ENCODE measurements at regions not wholly inside any gene's neighbourhood (a gene's known extent, or its start where the extent isn't known, plus 50 kb on each side); places are given as distances from the start of the nearest gene placed in this dataset.
"Not testable (repeated sequence)": the region's sequence is repeated elsewhere in the genome, so short reads cannot be mapped to it uniquely, and the experiment has no call there.

DNA sequence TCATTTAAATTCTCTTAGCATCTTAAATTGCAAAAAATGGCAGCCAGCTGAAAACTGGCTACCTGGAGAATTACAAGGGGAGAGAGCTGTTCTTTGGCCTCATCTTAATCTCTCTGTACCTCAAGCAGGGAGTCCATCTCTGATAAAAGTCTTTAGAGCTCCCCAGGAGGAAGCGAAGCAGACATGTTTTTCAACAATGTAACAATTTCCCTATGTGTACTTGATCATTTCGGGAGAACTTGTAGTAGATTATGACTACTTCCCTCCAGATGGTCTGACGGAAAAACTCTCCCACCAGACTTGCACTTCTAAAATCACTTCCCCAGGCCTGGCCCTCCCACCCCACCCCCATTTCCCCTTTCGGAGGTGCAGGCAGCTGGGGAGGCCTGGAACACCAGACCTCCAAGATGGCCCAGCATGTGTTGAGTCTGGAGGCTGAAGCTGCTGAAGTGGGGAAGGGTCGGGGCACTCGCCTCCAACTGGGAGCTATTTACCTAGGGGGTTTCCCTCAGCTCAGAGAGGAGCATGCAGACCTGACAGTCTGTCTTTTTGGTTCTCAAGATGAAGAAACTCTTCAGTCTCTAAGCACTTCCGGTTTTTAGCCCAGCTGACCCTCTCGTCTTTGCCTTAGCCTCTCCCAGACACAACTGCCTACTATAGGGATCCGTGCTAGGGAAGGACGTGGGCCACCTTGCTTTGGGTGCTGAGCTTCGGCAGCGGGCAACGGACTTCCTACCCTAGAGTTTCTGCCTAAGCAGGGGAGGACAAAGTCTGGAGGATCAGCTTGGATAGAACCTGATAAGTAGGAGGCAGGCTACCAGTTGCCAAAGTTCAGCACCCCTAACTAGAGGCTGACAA, 164.0 kb upstream of the TBL1XR1 start:
- no peaks in the 10 kb centered on the region for H3K9me3 ChIP-seq (ENCODE audit: control insufficient read depth in 3 of 3, low read length in 3 of 3)
- peaks cover 42 to 49% (median 48%) of the 10 kb centered on the region in 3 donors for H3K4me1 ChIP-seq (ENCODE audit: control insufficient read depth in 3 of 3, insufficient read depth in 3 of 3, low read length in 3 of 3)
- peak overlapping the region in 1 of 3 donors; percentile 4 for H3K9ac ChIP-seq (ENCODE audit: low read depth in 1 of 3, low read length in 3 of 3)
- H3K4me3 ChIP-seq (ENCODE audit: low read length in 3 of 3): no peak overlapping the region
- no peaks in the 10 kb centered on the region for H3K27me3 ChIP-seq (ENCODE audit: control insufficient read depth in 3 of 3, insufficient read depth in 3 of 3, low read length in 3 of 3)
- peak overlapping the region; percentile 96 for H3K27ac ChIP-seq (ENCODE audit: low read depth, low read length)
- H3K36me3 ChIP-seq (ENCODE audit: control insufficient read depth in 3 of 3, insufficient read depth in 3 of 3, low read length in 3 of 3): no peaks in the 10 kb centered on the region

DNA sequence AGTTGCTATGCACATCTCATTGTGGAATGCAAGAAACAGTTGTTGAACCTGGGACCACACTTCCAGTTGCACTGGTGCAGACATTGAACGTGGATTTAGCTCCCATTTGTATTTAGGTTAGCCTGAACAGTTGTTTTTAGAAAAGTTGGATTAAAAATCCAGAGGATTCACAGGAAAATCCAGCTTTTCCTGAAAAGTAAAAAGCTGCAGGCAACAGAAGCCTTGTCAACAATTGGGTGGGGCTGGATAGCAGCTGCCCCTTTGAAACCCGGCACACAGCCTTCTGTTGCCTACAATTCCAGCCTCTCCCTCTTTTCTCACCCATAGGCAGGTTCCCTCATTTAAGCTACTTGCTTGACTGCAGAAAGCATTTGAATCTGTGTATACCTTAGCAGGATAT, 165.3 kb upstream of the TBL1XR1 start:
- peaks cover 32 to 36% (median 35%) of the 10 kb centered on the region in 3 donors for H3K4me1 ChIP-seq (ENCODE audit: control insufficient read depth in 3 of 3, insufficient read depth in 3 of 3, low read length in 3 of 3)
- H3K27me3 ChIP-seq (ENCODE audit: control insufficient read depth in 3 of 3, insufficient read depth in 3 of 3, low read length in 3 of 3): no peaks in the 10 kb centered on the region
- no peak overlapping the region for H3K9ac ChIP-seq (ENCODE audit: low read depth in 1 of 3, low read length in 3 of 3)
- no peaks in the 10 kb centered on the region for H3K36me3 ChIP-seq (ENCODE audit: control insufficient read depth in 3 of 3, insufficient read depth in 3 of 3, low read length in 3 of 3)
- H3K9me3 ChIP-seq (ENCODE audit: control insufficient read depth in 3 of 3, low read length in 3 of 3): no peaks in the 10 kb centered on the region
- H3K4me3 ChIP-seq (ENCODE audit: low read length in 3 of 3): no peak overlapping the region
- H3K27ac ChIP-seq (ENCODE audit: low read depth, low read length): no peak overlapping the region

DNA sequence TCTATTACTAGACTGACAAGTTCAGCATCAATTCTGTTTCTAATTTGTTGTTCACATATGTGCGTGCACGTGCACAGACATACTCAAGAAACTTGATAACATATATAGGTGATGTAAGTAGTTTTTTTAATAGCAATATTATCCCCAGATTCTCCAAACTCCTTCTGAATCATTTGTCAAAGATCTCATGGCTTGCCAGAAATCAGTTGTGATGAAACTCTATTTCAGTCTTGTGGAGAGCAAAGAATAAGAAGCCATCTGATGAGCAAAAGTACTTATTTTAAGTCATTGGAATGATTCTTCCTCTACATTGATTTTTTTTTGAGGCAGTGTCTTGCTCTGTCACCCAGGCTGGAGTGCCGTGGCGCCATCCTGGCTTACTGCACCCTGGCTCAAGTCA, 167.0 kb upstream of the TBL1XR1 start:
- no peak overlapping the region for H3K27ac ChIP-seq (ENCODE audit: low read depth, low read length)
- no peaks in the 10 kb centered on the region for H3K9me3 ChIP-seq (ENCODE audit: control insufficient read depth in 3 of 3, low read length in 3 of 3)
- H3K27me3 ChIP-seq (ENCODE audit: control insufficient read depth in 3 of 3, insufficient read depth in 3 of 3, low read length in 3 of 3): no peaks in the 10 kb centered on the region
- no peak overlapping the region for H3K4me3 ChIP-seq (ENCODE audit: low read length in 3 of 3)
- H3K4me1 ChIP-seq (ENCODE audit: control insufficient read depth in 3 of 3, insufficient read depth in 3 of 3, low read length in 3 of 3): peaks cover 17 to 22% (median 20%) of the 10 kb centered on the region in 3 donors
- no peak overlapping the region for H3K9ac ChIP-seq (ENCODE audit: low read depth in 1 of 3, low read length in 3 of 3)
- no peaks in the 10 kb centered on the region for H3K36me3 ChIP-seq (ENCODE audit: control insufficient read depth in 3 of 3, insufficient read depth in 3 of 3, low read length in 3 of 3)

DNA sequence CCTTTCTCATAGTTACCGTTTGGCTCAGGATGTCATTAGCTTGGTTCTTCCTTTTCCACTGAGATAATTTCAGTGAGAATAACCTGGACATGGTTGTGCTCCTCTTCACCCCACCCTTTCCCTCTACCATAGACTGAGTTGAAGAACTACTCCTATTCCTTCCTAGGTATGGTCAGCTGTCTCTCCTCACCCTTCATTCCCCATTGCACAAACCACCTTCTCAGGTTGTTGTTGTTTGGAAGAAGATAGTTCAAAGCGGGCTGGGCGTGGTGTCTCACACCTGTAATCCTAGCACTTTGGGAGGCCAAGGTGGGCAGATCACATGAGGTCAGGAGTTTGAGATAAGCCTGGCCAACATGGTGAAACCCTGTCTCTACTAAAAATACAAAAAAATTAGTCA, 168.0 kb upstream of the TBL1XR1 start:
- not testable (repeated sequence) for H3K9ac ChIP-seq (ENCODE audit: low read depth in 1 of 3, low read length in 3 of 3); H3K27me3 ChIP-seq (ENCODE audit: control insufficient read depth in 3 of 3, insufficient read depth in 3 of 3, low read length in 3 of 3); H3K27ac ChIP-seq (ENCODE audit: low read depth, low read length); H3K9me3 ChIP-seq (ENCODE audit: control insufficient read depth in 3 of 3, low read length in 3 of 3); H3K36me3 ChIP-seq (ENCODE audit: control insufficient read depth in 3 of 3, insufficient read depth in 3 of 3, low read length in 3 of 3); H3K4me3 ChIP-seq (ENCODE audit: low read length in 3 of 3)
- H3K4me1 ChIP-seq (ENCODE audit: control insufficient read depth in 3 of 3, insufficient read depth in 3 of 3, low read length in 3 of 3): peaks cover 9 to 18% (median 15%) of the 10 kb centered on the region in 3 donors

DNA sequence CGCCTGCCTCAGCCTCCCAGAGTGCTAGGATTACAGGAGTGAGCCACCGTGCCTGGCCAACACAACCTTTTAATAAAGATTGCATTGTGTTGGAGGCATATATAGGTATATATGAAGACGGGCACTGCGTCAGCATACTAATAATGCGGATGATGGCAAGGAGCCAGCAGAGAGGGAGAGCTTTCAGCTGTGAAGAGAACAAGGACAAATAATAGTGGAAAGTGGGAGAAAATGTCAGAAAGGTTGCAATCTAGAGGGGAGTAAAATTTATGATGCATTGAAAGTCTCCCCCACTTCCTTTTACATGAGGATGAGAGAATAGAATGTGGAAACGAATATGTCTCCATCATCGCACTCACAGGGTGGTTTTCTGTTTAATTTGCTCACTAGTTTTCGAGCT, 170.5 kb upstream of the TBL1XR1 start:
- Histone ChIP-seq H3K9ac (ENCODE audit: low read depth in 1 of 3, low read length in 3 of 3) (no peak overlapping the region), H3K4me3 (ENCODE audit: low read length in 3 of 3) (no peak overlapping the region), H3K27ac (ENCODE audit: low read depth, low read length) (no peak overlapping the region), H3K27me3 (ENCODE audit: control insufficient read depth in 3 of 3, insufficient read depth in 3 of 3, low read length in 3 of 3) (no peaks in the 10 kb centered on the region), H3K9me3 (ENCODE audit: control insufficient read depth in 3 of 3, low read length in 3 of 3) (no peaks in the 10 kb centered on the region), H3K36me3 (ENCODE audit: control insufficient read depth in 3 of 3, insufficient read depth in 3 of 3, low read length in 3 of 3) (no peaks in the 10 kb centered on the region), H3K4me1 (ENCODE audit: control insufficient read depth in 3 of 3, insufficient read depth in 3 of 3, low read length in 3 of 3) (peaks cover 1 to 7% (median 2%) of the 10 kb centered on the region in 3 donors)

DNA sequence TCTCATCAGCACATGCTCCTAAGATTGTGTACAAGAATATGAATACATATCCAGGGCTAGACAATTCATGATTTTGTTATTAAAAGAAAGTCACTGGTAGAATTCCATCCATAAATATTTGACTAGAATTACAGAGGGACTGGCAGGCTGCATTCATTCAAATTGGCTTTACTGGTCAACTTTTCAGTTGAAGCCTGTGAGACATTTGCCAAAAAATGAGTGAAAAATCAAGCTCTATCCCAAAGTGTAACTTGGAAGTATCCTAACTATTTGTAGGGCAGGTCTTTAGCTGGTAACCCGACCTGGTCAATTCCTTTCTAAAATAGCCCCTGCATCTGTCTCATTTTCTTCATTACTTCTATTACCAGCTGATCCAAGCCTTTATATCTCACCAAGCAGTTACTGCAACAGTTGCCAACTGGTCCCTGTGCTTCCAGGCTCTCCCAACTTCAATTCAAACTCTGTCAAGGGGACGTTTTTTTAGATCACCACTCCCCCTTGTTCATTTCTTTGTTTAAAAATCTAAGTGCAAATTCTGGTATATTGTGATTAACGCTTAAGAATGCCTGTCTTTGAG, 173.1 kb upstream of the TBL1XR1 start:
- Histone ChIP-seq H3K9ac (ENCODE audit: low read depth in 1 of 3, low read length in 3 of 3) (peak overlapping the region in 2 of 3 donors; percentile 25 to 30), H3K27ac (ENCODE audit: low read depth, low read length) (no peak overlapping the region), H3K36me3 (ENCODE audit: control insufficient read depth in 3 of 3, insufficient read depth in 3 of 3, low read length in 3 of 3) (no peaks in the 10 kb centered on the region), H3K27me3 (ENCODE audit: control insufficient read depth in 3 of 3, insufficient read depth in 3 of 3, low read length in 3 of 3) (no peaks in the 10 kb centered on the region), H3K4me3 (ENCODE audit: low read length in 3 of 3) (no peak overlapping the region), H3K9me3 (ENCODE audit: control insufficient read depth in 3 of 3, low read length in 3 of 3) (no peaks in the 10 kb centered on the region), H3K4me1 (ENCODE audit: control insufficient read depth in 3 of 3, insufficient read depth in 3 of 3, low read length in 3 of 3) (peaks cover 0 to 7% (median 0%) of the 10 kb centered on the region in 3 donors)

DNA sequence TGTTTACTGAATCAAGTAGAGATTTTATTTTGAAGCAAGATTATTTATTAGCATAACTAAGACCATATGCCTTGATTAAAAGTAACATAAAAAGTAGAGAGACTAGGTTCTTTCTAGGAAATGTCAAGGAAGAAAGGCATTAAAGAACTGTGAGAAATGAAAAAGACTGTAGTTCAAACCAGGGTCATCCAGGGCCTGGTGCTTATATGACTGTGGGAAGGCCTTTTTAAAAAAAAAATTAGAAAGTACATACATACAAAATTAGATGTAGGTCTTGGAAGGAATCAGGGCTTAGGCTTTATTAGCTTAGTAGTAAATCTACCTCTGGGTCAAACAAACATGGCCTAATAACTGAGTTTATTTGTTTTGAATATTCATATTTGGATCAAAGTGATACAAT, 173.9 kb upstream of the TBL1XR1 start:
- H3K27ac ChIP-seq (ENCODE audit: low read depth, low read length): no peak overlapping the region

DNA sequence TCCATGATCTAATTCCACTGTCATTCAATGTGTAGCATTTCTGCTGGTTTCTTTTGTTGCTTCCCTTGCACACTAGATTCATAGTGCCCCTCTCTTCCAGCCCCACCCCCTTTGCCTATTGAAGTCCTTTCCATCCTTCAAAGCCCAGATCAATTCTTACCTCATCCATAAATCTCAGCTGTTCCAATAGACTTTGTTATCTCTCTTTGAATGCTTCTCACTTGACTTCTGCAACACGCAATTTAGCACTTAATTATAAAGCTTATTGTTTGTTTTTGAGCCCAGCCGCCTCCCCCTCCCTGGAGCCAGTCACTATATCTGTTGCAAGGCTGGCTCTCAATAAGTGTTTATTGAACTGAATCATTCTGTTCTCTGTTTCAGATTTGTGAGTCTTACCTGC, 174.6 kb upstream of the TBL1XR1 start:
- Histone ChIP-seq H3K4me1 (ENCODE audit: control insufficient read depth in 3 of 3, insufficient read depth in 3 of 3, low read length in 3 of 3) (peaks cover 0 to 7% (median 0%) of the 10 kb centered on the region in 3 donors), H3K4me3 (ENCODE audit: low read length in 3 of 3) (no peak overlapping the region), H3K27ac (ENCODE audit: low read depth, low read length) (no peak overlapping the region), H3K9ac (ENCODE audit: low read depth in 1 of 3, low read length in 3 of 3) (no peak overlapping the region), H3K36me3 (ENCODE audit: control insufficient read depth in 3 of 3, insufficient read depth in 3 of 3, low read length in 3 of 3) (no peaks in the 10 kb centered on the region), H3K9me3 (ENCODE audit: control insufficient read depth in 3 of 3, low read length in 3 of 3) (no peaks in the 10 kb centered on the region), H3K27me3 (ENCODE audit: control insufficient read depth in 3 of 3, insufficient read depth in 3 of 3, low read length in 3 of 3) (no peaks in the 10 kb centered on the region)

More for the DNA sequence above, 173.9 kb upstream of the TBL1XR1 start:
- Histone ChIP-seq H3K27me3 (ENCODE audit: control insufficient read depth in 3 of 3, insufficient read depth in 3 of 3, low read length in 3 of 3) (no peaks in the 10 kb centered on the region), H3K9me3 (ENCODE audit: control insufficient read depth in 3 of 3, low read length in 3 of 3) (no peaks in the 10 kb centered on the region), H3K9ac (ENCODE audit: low read depth in 1 of 3, low read length in 3 of 3) (no peak overlapping the region), H3K4me3 (ENCODE audit: low read length in 3 of 3) (no peak overlapping the region), H3K36me3 (ENCODE audit: control insufficient read depth in 3 of 3, insufficient read depth in 3 of 3, low read length in 3 of 3) (no peaks in the 10 kb centered on the region), H3K4me1 (ENCODE audit: control insufficient read depth in 3 of 3, insufficient read depth in 3 of 3, low read length in 3 of 3) (peaks cover 0 to 7% (median 0%) of the 10 kb centered on the region in 3 donors)

DNA sequence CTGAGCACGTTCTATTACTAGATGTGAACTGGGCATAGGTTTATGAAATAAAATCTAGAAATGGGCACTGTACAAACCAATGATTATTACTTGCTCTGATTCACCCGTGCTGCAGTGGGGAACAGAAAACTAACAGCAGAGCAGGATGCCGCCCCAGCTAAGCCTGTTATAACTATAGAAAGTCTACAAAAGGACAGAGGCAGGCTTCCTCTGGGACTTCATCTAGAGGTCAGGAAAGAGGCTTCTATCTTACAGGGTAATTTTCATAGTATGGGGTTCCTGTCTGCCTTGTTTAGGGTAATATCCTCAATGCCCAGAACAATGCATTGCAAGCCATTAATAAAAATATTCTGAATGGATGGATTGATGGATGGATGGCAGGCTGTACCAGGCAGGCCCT, 177.0 kb upstream of the TBL1XR1 start:
- Histone ChIP-seq H3K9ac (ENCODE audit: low read depth in 1 of 3, low read length in 3 of 3) (no peak overlapping the region), H3K27me3 (ENCODE audit: control insufficient read depth in 3 of 3, insufficient read depth in 3 of 3, low read length in 3 of 3) (no peaks in the 10 kb centered on the region), H3K4me1 (ENCODE audit: control insufficient read depth in 3 of 3, insufficient read depth in 3 of 3, low read length in 3 of 3) (peaks cover 0 to 7% (median 0%) of the 10 kb centered on the region in 3 donors), H3K36me3 (ENCODE audit: control insufficient read depth in 3 of 3, insufficient read depth in 3 of 3, low read length in 3 of 3) (no peaks in the 10 kb centered on the region), H3K9me3 (ENCODE audit: control insufficient read depth in 3 of 3, low read length in 3 of 3) (no peaks in the 10 kb centered on the region), H3K27ac (ENCODE audit: low read depth, low read length) (no peak overlapping the region), H3K4me3 (ENCODE audit: low read length in 3 of 3) (no peak overlapping the region)

DNA sequence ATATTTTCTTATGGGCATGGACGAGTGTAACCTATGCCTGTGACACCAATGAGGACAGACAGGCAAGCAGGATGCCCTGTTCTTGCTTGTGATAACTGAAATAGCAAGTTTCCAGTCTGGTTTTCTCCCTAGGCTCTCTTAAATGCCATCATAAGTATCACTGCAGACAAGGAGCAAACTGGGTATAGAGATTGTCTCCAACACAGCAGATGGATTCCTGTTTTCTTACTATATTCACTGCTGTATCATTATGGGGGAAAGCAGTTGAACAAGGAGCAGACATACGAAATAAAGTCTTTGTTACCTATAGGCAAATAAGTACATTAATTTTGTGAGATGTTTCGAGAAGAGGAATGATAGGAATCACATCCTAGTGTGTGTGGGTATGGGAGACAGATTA, 178.0 kb upstream of the TBL1XR1 start:
- H3K27me3 ChIP-seq (ENCODE audit: control insufficient read depth in 3 of 3, insufficient read depth in 3 of 3, low read length in 3 of 3): no peaks in the 10 kb centered on the region
- no peak overlapping the region for H3K4me3 ChIP-seq (ENCODE audit: low read length in 3 of 3)
- H3K36me3 ChIP-seq (ENCODE audit: control insufficient read depth in 3 of 3, insufficient read depth in 3 of 3, low read length in 3 of 3): no peaks in the 10 kb centered on the region
- peaks cover 0 to 5% (median 0%) of the 10 kb centered on the region in 3 donors for H3K4me1 ChIP-seq (ENCODE audit: control insufficient read depth in 3 of 3, insufficient read depth in 3 of 3, low read length in 3 of 3)
- no peak overlapping the region for H3K9ac ChIP-seq (ENCODE audit: low read depth in 1 of 3, low read length in 3 of 3)
- H3K27ac ChIP-seq (ENCODE audit: low read depth, low read length): no peak overlapping the region
- H3K9me3 ChIP-seq (ENCODE audit: control insufficient read depth in 3 of 3, low read length in 3 of 3): no peaks in the 10 kb centered on the region

Data from skeletal muscle tissue (tissue), 3 donors.